Transverse colon (tissue), 4 donors: ENCODE measurements at regions not wholly inside any gene's neighbourhood (a gene's known extent, or its start where the extent isn't known, plus 50 kb on each side); places are given as distances from the start of the nearest gene placed in this dataset.
"Not testable (repeated sequence)": the region's sequence is repeated elsewhere in the genome, so short reads cannot be mapped to it uniquely, and the experiment has no call there.

ENCODE experiments used
- DNase-seq: peaks from one replicate; pipeline ENCODE4 v3.0.0-alpha.2; 2019
- H3K27ac ChIP-seq, 4 donors: fragments of 200-600 bp; sonication (generic); 2 replicates each; pipeline ENCODE4 v1.5.1; 2016 to 2018; ENCODE audit warnings: inconsistent platforms in 4 of 4
- H3K27me3 ChIP-seq: fragments of 200-600 bp; sonication (generic); 2 replicates; pipeline ENCODE4 v1.5.1; 2017; ENCODE audit warnings: inconsistent platforms
- H3K36me3 ChIP-seq, 4 donors: fragments of 200-600 bp; sonication (generic); 2 replicates each; pipeline ENCODE4 v1.5.1; 2017 to 2019; ENCODE audit warnings: inconsistent platforms in 4 of 4
- H3K4me1 ChIP-seq, 4 donors: fragments of 200-600 bp; sonication (generic); 2 replicates each; pipeline ENCODE4 v1.5.1; 2017 to 2020; ENCODE audit warnings: inconsistent platforms in 4 of 4
- H3K4me3 ChIP-seq, 4 donors: fragments of 200-600 bp; sonication (generic); 1 replicate in 1 of 4; 2 replicates in 3 of 4; pipeline versions ENCODE4 v1.5.1 to v1.6.1; 2017 to 2019; ENCODE audit warnings: inconsistent platforms in 4 of 4
- H3K9me3 ChIP-seq, 2 donors: fragments of 200-600 bp; sonication (generic); 2 replicates each; pipeline ENCODE4 v1.5.1; 2017 to 2019; ENCODE audit warnings: inconsistent platforms in 2 of 2
- CTCF ChIP-seq, 5 experiments: fragments of 200-600 bp in 3 of 5; fragments of 450-650 bp in 2 of 5; sonication (generic) in 3 of 5; IDR thresholded peaks; 1 replicate in 2 of 5; 2 replicates in 3 of 5; pipeline ENCODE4 v1.5.1; 2016 to 2017; ENCODE audit warnings: antibody characterized with exemption in 5 of 5, inconsistent platforms in 3 of 5, mild to moderate bottlenecking in 2 of 5, moderate library complexity in 1 of 5
- EP300 ChIP-seq: sonication (generic); formaldehyde crosslinking; IDR thresholded peaks from one replicate; pipeline ENCODE4 v1.6.1; 2017; ENCODE audit warnings: antibody characterized with exemption, low read depth
- POLR2A ChIP-seq: fragments of 450-650 bp; IDR thresholded peaks from one replicate; pipeline ENCODE4 v1.6.1; 2016; ENCODE audit warnings: antibody characterized with exemption, mild to moderate bottlenecking, moderate library complexity
- POLR2AphosphoS5 ChIP-seq, 3 donors: sonication (generic); formaldehyde crosslinking; IDR thresholded peaks; one replicate each; pipeline ENCODE4 v1.6.1; 2016; ENCODE audit warnings: antibody characterized with exemption in 3 of 3
- WGBS, 2 donors: methylation state at CpG; one replicate each; pipeline ENCODE4 v1.1.5; 2018; ENCODE audit warnings: low coverage in 1 of 2; 5-methylcytosine and 5-hydroxymethylcytosine counted together
- in situ Hi-C, 4 donors: fragments of 200-750 bp; cut with MboI; loops; one replicate each; pipeline versions ENCODE4 v1.15.0 to v1.15.1; 2017; ENCODE audit warnings: low sequenced_read_pairs in 3 of 4, low pct_ligation_motif_present in 1 of 4, low pct_unique_long_range_greater_than_20kb in 1 of 4
- intact Hi-C: fragments of 100-400 bp; cut with DNase I; formaldehyde crosslinking; loops from one replicate; pipeline ENCODE4 v1.15.1; 2023; ENCODE audit warnings: low total_unique reads

DNA sequence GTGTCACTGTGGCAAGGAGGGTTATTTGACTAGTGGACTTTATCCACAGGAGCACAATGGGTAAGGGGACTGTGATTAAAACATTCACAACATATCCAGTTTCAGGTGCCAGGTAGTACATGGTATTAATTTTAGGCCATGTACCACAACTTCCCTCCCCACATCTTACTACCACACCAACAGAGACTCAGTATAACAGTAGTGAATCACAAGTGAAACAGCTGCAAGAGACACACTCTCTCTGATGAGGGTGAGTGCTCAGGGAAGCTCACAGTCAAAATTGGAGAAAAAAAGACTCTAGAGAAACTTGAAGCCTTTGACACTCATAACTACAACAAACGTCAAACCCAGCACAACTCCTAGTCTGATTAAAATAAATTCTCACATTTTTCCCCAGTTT is 367.6 kb upstream of the GYPC start:
- TF ChIP-seq POLR2AphosphoS5 (IDR thresholded peaks at IDR 0.05): no peak
- TF ChIP-seq CTCF (IDR thresholded peaks at IDR 0.05): no peak
- no peak for TF ChIP-seq POLR2A
- TF ChIP-seq EP300: no peak
- Histone ChIP-seq H3K9me3 (no peaks in the 10 kb centered on the region), H3K27ac (no peak overlapping the region), H3K4me3 (no peak overlapping the region), H3K27me3 (no peaks in the 10 kb centered on the region), H3K36me3 (no peaks in the 10 kb centered on the region), H3K4me1 (no peaks in the 10 kb centered on the region)
- in situ Hi-C loops: no loop called here
- DNase-seq: no peak
- 50 to 56% methylated on average over 1 of the region's 1 CpG for WGBS, 2 donors
- intact Hi-C loops: no loop called here

GRCh38 chr2:126293962-126294361 is 362.0 kb upstream of the GYPC start:
- H3K4me3 ChIP-seq, DNase-seq, H3K9me3 ChIP-seq, in situ Hi-C loops, H3K4me1 ChIP-seq, H3K36me3 ChIP-seq, H3K27me3 ChIP-seq, H3K27ac ChIP-seq, intact Hi-C loops: not testable (repeated sequence)
- WGBS, 2 donors: 100% methylated on average over 1 of the region's 1 CpG; no CpG with 5 or more reads in 1 of the 2 donors

DNA sequence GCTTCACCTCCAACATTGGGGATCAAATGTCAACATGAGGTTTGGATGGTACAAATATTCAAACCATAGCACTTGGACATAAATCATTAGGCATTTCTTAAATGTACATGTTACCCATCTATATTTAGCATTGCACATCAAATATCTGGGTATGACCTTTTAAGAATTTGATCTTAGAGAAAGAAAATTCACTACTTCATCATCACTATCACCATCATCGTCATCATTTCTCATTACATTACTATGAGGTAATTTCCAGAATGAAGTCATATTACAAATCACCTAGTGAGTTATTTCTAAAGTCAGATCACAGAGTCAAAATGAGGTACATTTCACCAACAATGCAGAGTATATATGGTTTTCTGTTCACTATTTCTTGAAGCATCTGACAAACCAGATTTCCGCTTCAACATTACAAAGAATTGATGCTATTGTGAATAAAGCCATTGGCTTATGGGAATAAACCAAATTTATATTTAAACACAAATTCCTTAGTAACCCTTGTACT is 356.4 kb upstream of the GYPC start:
- in situ Hi-C loops: no loop called here
- no peaks in the 10 kb centered on the region for H3K4me1 ChIP-seq
- no peaks in the 10 kb centered on the region for H3K27me3 ChIP-seq
- WGBS, 2 donors: 77 to 91% methylated on average over 2 of the region's 2 CpGs
- H3K4me3 ChIP-seq: no peak overlapping the region
- no peaks in the 10 kb centered on the region for H3K36me3 ChIP-seq
- no peak for TF ChIP-seq EP300
- no peak for TF ChIP-seq POLR2A
- no peaks in the 10 kb centered on the region for H3K9me3 ChIP-seq
- no peak overlapping the region for H3K27ac ChIP-seq
- no peak for DNase-seq
- intact Hi-C loops: no loop called here

GRCh38 chr2:126300348-126300747 is 355.6 kb upstream of the GYPC start:
- no peak overlapping the region for H3K27ac ChIP-seq
- WGBS, 2 donors: 78% methylated on average over 1 of the region's 1 CpG; no CpG with 5 or more reads in 1 of the 2 donors
- H3K4me3 ChIP-seq: no peak overlapping the region
- TF ChIP-seq POLR2A (no peak), EP300 (no peak), CTCF (IDR thresholded peaks at IDR 0.05) (no peak)
- DNase-seq: no peak
- H3K4me1 ChIP-seq: no peaks in the 10 kb centered on the region
- H3K9me3 ChIP-seq: no peaks in the 10 kb centered on the region
- no peaks in the 10 kb centered on the region for H3K27me3 ChIP-seq
- intact Hi-C loops: no loop called here
- H3K36me3 ChIP-seq: no peaks in the 10 kb centered on the region
- in situ Hi-C loops: no loop called here

DNA sequence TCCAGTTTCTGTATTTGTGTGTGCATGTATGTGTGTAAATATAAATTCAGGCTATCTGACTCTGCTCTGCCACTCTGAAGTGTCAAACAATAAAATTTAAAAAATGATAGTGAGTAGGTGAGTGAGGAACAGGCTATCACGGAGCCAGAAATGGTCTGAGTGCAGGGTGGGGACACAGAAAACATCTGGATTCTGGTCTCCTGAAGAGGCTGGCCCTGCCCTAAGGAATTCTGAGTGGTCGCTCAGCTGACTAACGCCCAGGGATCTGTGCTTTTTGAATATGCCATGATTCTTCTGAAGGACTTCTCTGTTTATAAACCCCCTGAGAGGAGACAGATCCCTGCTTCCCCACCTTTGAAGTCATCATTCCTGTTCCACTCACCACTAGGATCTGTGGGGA is 353.9 kb upstream of the GYPC start:
- WGBS, 2 donors: 33 to 36% methylated on average over 3 of the region's 3 CpGs
- intact Hi-C loops: no loop called here
- in situ Hi-C loops: no loop called here
- TF ChIP-seq POLR2A: no peak
- TF ChIP-seq POLR2AphosphoS5 (IDR thresholded peaks at IDR 0.05): no peak
- no peak for TF ChIP-seq CTCF (IDR thresholded peaks at IDR 0.05)
- no peak for TF ChIP-seq EP300
- DNase-seq: no peak
- H3K4me3 ChIP-seq: no peak overlapping the region
- H3K4me1 ChIP-seq: no peaks in the 10 kb centered on the region
- no peaks in the 10 kb centered on the region for H3K27me3 ChIP-seq
- H3K27ac ChIP-seq: no peak overlapping the region
- no peaks in the 10 kb centered on the region for H3K9me3 ChIP-seq
- no peaks in the 10 kb centered on the region for H3K36me3 ChIP-seq
